PC-9 (cell line): ENCODE measurements at regions not wholly inside any gene's neighbourhood (a gene's known extent, or its start where the extent isn't known, plus 50 kb on each side); places are given as distances from the start of the nearest gene placed in this dataset.

Source experiments
- EZH2 ChIP-seq: fragments of 200-600 bp; sonication (generic); IDR thresholded peaks from 2 replicates; pipeline ENCODE4 v1.8.0; 2017; ENCODE audit warnings: antibody characterized with exemption, low read depth
- TF ChIP-seq, protein P1 (sequence below): fragments of 200-600 bp; sonication (generic); conservative IDR thresholded peaks from 2 replicates; pipeline ENCODE4 v1.6.1; 2017; ENCODE audit warnings: mixed run types, antibody characterized with exemption, mild to moderate bottlenecking, moderate library complexity

GRCh38 chr11:112809429-112809828 is 151.8 kb upstream of the NCAM1 start:
- TF ChIP-seq, protein P1, sequence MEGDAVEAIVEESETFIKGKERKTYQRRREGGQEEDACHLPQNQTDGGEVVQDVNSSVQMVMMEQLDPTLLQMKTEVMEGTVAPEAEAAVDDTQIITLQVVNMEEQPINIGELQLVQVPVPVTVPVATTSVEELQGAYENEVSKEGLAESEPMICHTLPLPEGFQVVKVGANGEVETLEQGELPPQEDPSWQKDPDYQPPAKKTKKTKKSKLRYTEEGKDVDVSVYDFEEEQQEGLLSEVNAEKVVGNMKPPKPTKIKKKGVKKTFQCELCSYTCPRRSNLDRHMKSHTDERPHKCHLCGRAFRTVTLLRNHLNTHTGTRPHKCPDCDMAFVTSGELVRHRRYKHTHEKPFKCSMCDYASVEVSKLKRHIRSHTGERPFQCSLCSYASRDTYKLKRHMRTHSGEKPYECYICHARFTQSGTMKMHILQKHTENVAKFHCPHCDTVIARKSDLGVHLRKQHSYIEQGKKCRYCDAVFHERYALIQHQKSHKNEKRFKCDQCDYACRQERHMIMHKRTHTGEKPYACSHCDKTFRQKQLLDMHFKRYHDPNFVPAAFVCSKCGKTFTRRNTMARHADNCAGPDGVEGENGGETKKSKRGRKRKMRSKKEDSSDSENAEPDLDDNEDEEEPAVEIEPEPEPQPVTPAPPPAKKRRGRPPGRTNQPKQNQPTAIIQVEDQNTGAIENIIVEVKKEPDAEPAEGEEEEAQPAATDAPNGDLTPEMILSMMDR = no peak
- TF ChIP-seq EZH2 = no peak
